ENCODE measurements at regions not wholly inside any gene's neighbourhood (a gene's known extent, or its start where the extent isn't known, plus 50 kb on each side); places are given as distances from the start of the nearest gene placed in this dataset.

GRCh38 chr5:32880796-32881195 lies 169.7 kb downstream of the NPR3 start:
- TF ChIP-seq CTCF (IDR thresholded peaks at IDR 0.05; ENCODE audit: extremely low read depth in 1 of 2, insufficient read depth in 1 of 2, low read depth in 1 of 2, low read length in 2 of 2) = no peak
- no peak for TF ChIP-seq POLR2A (IDR thresholded peaks at IDR 0.05; ENCODE audit: low read depth, low read length)
- no peak for TF ChIP-seq FOS (IDR thresholded peaks at IDR 0.05; ENCODE audit: borderline replicate concordance, insufficient read depth, low read length)
- no peak for TF ChIP-seq POLR2AphosphoS5 (IDR thresholded peaks at IDR 0.05; ENCODE audit: insufficient read depth, low read depth, low read length)
- TF ChIP-seq, protein P1, sequence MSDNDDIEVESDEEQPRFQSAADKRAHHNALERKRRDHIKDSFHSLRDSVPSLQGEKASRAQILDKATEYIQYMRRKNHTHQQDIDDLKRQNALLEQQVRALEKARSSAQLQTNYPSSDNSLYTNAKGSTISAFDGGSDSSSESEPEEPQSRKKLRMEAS (IDR thresholded peaks at IDR 0.05; ENCODE audit: insufficient read depth, insufficient read length) = no peak
- no peak for TF ChIP-seq EZH2 (IDR thresholded peaks at IDR 0.05; ENCODE audit: borderline replicate concordance, low read depth, low read length, severe bottlenecking)
- TF ChIP-seq MYC (IDR thresholded peaks at IDR 0.05; ENCODE audit: low read depth, low read length) = no peak
- TF ChIP-seq JUN (IDR thresholded peaks at IDR 0.05; ENCODE audit: borderline replicate concordance, insufficient read depth, insufficient read length, low read depth) = no peak

Data from endothelial cell of umbilical vein (primary cell).